ENCODE measurements at regions not wholly inside any gene's neighbourhood (a gene's known extent, or its start where the extent isn't known, plus 50 kb on each side); places are given as distances from the start of the nearest gene placed in this dataset.

DNA sequence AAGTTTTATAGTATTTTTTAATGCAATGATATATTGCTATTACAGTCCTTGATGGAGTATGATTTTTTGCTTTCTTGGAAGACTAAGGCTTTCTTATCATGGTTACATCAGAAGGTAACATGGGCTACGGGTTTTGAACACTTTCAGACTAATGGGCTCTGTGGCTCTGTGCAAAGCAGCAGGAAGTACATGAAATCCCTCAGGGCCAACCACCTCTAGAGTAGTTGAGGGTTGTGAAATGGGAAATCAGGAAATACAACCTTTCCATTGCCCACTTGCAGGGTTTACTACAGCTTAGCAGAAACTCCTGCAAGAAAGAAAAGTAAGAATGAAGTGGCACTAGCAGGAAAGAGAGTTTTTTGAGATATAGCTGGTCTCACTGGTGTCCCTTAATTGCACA, 853.5 kb downstream of the KCNMA1 start:
- TF ChIP-seq CTCF (conservative IDR thresholded peaks at IDR 0.05; ENCODE audit: low read depth, low read length): no peak
- no peaks in the 10 kb centered on the region for H3K27me3 ChIP-seq (ENCODE audit: insufficient read depth, low read depth)
- no peak overlapping the region for H2AFZ ChIP-seq (ENCODE audit: low read depth)
- H3K36me3 ChIP-seq (ENCODE audit: insufficient read depth): no peaks in the 10 kb centered on the region
- H4K20me1 ChIP-seq (ENCODE audit: insufficient read depth): no peaks in the 10 kb centered on the region
- no peak overlapping the region for H3K4me3 ChIP-seq (IDR thresholded peaks at IDR 0.05; ENCODE audit: insufficient read depth, low read depth, low read length)
- no peak overlapping the region for H3K27ac ChIP-seq
- H3K9ac ChIP-seq: no peak overlapping the region
- H3K79me2 ChIP-seq (ENCODE audit: insufficient read depth, low read depth): no peaks in the 10 kb centered on the region
- no peak overlapping the region for H3K4me2 ChIP-seq
- H3K4me1 ChIP-seq (ENCODE audit: low read depth, poor library complexity, severe bottlenecking): no peaks in the 10 kb centered on the region

DNA sequence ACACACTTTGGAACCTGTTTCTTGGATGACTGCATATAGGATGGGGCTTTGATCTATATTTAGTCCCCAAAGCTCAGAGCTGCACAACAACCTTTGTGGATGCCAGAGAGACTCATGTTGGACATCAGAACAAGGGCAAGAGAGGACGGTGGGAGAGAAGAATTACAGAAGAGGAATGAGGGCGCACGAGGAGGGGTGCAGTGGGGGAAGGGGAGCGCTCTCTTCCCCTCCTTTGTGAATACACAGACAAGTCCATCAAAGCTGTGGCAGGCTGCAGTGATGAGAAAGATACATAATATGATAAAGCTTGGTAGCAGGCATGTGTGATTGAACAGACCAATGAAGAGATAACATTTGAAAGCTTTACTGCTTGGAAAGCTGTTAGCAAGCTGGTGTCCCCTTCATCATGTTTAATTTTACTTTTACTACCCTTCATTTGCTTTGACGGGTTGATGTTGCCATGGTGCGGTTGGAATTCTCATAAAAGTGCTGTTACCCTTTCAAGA, 857.8 kb downstream of the KCNMA1 start:
- TF ChIP-seq CTCF (conservative IDR thresholded peaks at IDR 0.05; ENCODE audit: low read depth, low read length): no peak
- Histone ChIP-seq H3K36me3 (ENCODE audit: insufficient read depth) (no peaks in the 10 kb centered on the region), H2AFZ (ENCODE audit: low read depth) (no peak overlapping the region), H3K79me2 (ENCODE audit: insufficient read depth, low read depth) (no peaks in the 10 kb centered on the region), H4K20me1 (ENCODE audit: insufficient read depth) (no peaks in the 10 kb centered on the region), H3K4me2 (no peak overlapping the region), H3K27ac (no peak overlapping the region), H3K27me3 (ENCODE audit: insufficient read depth, low read depth) (no peaks in the 10 kb centered on the region), H3K9ac (no peak overlapping the region), H3K4me3 (IDR thresholded peaks at IDR 0.05; ENCODE audit: insufficient read depth, low read depth, low read length) (no peak overlapping the region), H3K4me1 (ENCODE audit: low read depth, poor library complexity, severe bottlenecking) (no peaks in the 10 kb centered on the region)

DNA sequence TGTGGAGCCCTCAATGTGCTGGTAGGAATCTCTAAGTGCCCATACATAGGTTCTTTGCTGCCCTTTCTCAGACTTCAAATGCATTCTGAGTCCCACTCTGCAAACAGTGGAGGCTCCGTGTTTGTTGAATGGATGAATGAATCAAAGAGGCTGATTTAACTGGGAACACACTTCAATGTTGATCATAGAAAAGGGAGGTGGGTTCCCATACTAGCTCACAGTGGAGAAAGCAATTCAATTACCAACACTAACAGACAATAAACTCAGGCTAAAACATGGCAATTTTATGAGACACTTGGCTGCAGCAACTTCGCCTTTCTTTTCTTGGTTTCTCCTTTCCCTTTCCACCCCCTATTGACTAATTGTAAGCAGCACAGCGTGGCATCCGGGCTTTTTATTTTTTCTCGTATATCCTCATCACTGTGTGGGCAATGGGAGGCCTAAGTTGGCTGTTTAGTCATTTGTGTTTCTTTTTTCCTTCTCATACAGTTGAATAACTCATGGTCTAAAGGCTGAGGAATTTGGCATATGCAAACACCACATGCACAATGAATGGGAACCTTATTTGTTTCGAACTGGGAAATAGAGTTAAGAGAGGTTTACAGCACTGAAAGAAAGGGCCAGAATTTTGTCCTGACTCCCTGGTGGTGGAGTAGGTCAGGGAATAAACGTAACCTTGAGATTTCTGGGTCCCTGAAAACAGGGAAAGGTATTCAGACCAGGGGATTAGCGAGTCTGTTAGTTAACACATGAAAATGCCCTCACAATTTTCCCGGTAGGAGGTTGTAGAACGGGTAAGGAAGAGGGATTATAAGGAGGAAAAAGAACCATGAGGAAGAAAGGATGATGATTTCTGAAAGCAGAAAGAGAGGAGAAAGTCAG, 858.5 kb downstream of the KCNMA1 start:
- Histone ChIP-seq H3K4me3 (IDR thresholded peaks at IDR 0.05; ENCODE audit: insufficient read depth, low read depth, low read length) (no peak overlapping the region), H2AFZ (ENCODE audit: low read depth) (no peak overlapping the region), H3K4me1 (ENCODE audit: low read depth, poor library complexity, severe bottlenecking) (no peaks in the 10 kb centered on the region), H3K79me2 (ENCODE audit: insufficient read depth, low read depth) (no peaks in the 10 kb centered on the region), H3K36me3 (ENCODE audit: insufficient read depth) (no peaks in the 10 kb centered on the region), H3K9ac (no peak overlapping the region), H4K20me1 (ENCODE audit: insufficient read depth) (no peaks in the 10 kb centered on the region), H3K27ac (no peak overlapping the region), H3K4me2 (no peak overlapping the region), H3K27me3 (ENCODE audit: insufficient read depth, low read depth) (no peaks in the 10 kb centered on the region)
- TF ChIP-seq CTCF (conservative IDR thresholded peaks at IDR 0.05; ENCODE audit: low read depth, low read length): no peak

GRCh38 chr10:76774987-76775603, 862.5 kb downstream of the KCNMA1 start:
- H2AFZ ChIP-seq (ENCODE audit: low read depth): no peak overlapping the region
- no peak overlapping the region for H3K9ac ChIP-seq
- H3K27me3 ChIP-seq (ENCODE audit: insufficient read depth, low read depth): no peaks in the 10 kb centered on the region
- no peak overlapping the region for H3K27ac ChIP-seq
- no peaks in the 10 kb centered on the region for H3K79me2 ChIP-seq (ENCODE audit: insufficient read depth, low read depth)
- TF ChIP-seq CTCF (conservative IDR thresholded peaks at IDR 0.05; ENCODE audit: low read depth, low read length): no peak
- H3K36me3 ChIP-seq (ENCODE audit: insufficient read depth): no peaks in the 10 kb centered on the region
- no peak overlapping the region for H3K4me3 ChIP-seq (IDR thresholded peaks at IDR 0.05; ENCODE audit: insufficient read depth, low read depth, low read length)
- no peak overlapping the region for H3K4me2 ChIP-seq
- no peaks in the 10 kb centered on the region for H3K4me1 ChIP-seq (ENCODE audit: low read depth, poor library complexity, severe bottlenecking)
- H4K20me1 ChIP-seq (ENCODE audit: insufficient read depth): no peaks in the 10 kb centered on the region

Data from KMS-11 (cell line).